GM21381 (cell line): ENCODE measurements at regions not wholly inside any gene's neighbourhood (a gene's known extent, or its start where the extent isn't known, plus 50 kb on each side); places are given as distances from the start of the nearest gene placed in this dataset.
A peak's percentile ranks its signal among the peaks of the same experiment; 100 is the strongest.
"Not testable (repeated sequence)": the region's sequence is repeated elsewhere in the genome, so short reads cannot be mapped to it uniquely, and the experiment has no call there.

Source experiments
- ATAC-seq: cut with Tn5 transposase; IDR thresholded peaks from one replicate; pipeline ENCODE4 v1.9.1; 2021; ENCODE audit warnings: mild to moderate bottlenecking, moderate library complexity; ENCODE audit not compliant: unreplicated experiment

DNA sequence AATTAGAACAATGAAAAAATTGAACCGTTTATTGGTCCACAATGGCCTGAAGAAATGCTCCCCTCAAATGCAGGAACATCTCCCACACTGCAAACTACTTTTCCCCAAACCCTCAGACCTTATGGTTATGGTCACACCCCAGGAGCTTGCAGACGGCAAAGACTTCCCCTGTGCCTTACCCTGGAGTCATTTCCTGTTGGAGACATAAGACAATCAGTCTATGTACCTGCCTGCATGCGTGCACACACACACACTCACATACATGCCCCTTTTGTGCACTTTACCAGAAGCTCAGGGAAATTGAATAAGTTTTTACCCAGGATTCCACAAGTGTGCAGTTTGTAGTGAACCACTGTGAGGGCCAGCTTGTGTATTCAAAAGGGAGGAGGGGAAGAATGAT lies 281.9 kb upstream of the CELF4 start:
- no peak for ATAC-seq

GRCh38 chr18:37846996-37847395 lies 281.4 kb upstream of the CELF4 start:
- no peak for ATAC-seq

DNA sequence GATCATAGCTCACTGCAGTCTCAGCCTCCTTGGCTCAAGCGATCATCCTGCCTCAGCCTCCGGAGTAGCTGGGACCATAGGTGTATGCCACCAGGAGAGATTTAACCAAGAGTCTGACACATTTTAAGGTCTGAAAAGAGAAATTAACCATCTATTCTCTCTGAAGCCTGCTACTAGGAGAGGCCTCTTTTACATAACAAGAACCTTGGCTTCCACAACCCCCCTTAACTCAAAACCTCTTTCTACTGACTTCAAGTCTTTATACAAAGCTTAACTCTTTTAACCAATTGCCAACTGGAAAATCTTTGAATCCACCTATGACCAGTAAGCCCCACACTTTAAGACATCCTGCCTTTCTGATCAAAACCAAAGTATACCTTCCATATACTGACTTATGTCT lies 279.9 kb upstream of the CELF4 start:
- ATAC-seq: no peak

DNA sequence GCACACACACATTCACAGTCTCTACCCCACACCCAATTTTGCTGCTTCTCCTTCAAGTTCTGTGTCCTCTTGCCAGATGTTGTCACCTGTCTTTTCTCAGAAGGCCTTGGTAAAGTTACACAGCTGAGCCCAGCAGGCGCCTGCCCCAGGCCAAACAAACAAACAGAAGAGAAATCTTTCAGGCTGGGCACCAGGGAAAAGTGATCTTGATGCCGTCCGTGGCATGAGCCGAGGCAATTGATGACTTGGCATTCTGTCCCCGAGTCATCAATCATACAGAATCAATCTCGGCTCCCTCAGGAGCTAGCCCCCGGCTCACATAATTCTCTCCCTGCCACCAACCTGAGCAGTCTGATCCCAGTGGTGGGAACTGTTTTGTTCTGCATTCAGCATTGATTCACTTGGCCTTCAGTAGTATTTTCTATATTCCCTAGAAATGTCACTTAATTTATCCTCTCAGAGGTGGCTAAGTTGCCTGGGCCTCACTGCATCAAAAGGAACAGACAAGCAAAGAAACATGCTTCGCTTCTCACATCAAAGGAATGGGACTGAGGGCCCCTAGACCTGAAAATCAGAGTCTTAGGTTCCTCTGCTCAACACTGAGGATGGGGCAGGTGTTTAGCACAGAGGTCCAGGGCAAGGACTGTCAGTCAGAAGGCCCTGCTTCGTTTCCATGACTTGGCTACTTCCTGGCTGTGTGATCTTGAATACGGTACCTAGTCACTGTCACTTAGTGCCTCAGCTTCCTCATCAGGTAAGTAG lies 278.8 kb upstream of the CELF4 start:
- ATAC-seq: no peak

- ATAC-seq: no peak
Observed at GRCh38 chr18:37838083-37838482, 272.5 kb upstream of the CELF4 start.

GRCh38 chr18:37836071-37836970 lies 270.7 kb upstream of the CELF4 start:
- no peak for ATAC-seq

GRCh38 chr18:37832010-37832695 lies 266.6 kb upstream of the CELF4 start:
- ATAC-seq: not testable (repeated sequence)

GRCh38 chr18:37812961-37813360 lies 247.4 kb upstream of the CELF4 start:
- ATAC-seq: no peak

- ATAC-seq: no peak
Observed at GRCh38 chr18:37805773-37806404, 240.3 kb upstream of the CELF4 start.

DNA sequence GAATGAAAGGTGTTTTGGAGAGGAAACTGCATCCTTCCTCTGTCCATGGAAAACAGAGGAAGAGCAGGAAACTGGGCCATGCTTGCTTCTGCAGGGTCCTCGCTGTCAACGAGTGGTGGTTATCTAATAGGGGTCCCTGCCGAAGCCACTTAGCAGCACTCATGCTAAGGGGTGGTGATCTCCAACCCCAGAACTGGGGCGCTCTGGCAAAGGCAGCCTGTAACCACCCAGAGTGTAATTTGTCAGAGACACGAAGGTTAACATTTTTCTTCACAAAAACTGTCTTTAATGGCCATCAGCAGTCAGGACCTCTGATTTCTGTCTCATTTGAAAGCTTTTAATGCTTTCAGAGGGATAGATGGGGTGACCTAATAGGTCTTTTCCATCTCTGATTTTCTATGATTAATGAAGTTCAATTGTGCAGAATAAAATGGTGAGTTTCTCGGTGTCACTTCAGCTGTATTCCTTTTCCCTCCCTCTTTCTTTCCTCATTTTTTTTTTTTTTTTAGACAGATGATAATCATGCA lies 231.3 kb upstream of the CELF4 start:
- no peak for ATAC-seq

DNA sequence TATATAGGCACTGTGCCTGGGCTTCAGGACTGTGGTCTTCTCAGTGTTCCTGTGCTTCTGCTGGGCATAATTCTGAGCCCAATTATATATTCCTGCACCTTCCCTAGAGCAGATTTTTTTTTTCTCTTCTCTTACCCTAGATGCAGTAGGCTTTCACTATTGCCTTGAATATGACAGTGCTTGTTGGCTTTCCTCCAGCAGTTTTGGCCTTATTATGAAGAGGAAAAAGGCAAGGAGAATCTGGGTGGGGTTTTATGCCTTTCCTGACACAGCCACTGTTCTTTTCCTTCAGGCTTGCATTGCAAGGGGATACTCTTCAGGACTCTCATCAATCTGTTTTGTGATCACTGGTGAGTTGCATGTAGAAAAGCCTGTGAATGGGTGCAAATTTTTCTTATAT lies 221.9 kb upstream of the CELF4 start:
- ATAC-seq: no peak

DNA sequence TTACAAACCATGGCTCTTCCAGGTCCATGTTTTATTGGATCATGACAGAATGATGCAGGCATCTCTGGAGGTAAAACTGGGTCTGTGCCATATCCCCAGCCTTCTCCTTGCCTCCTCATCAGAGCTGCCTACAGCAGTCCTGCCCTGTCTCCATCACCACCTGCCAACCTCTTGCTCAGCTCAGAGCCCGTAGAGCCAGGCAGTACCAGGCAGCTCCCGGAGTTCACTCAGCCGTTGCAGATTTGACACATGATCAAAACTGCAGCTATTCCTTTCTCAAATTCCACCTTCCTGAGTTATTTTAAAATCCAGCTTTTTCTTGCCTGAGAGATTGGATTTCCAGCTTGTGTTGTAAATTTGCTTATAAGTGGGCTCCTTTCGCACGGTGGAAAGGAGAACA lies 218.2 kb upstream of the CELF4 start:
- ATAC-seq: no peak

- no peak for ATAC-seq
Observed at GRCh38 chr18:37779220-37779619, 213.6 kb upstream of the CELF4 start.

DNA sequence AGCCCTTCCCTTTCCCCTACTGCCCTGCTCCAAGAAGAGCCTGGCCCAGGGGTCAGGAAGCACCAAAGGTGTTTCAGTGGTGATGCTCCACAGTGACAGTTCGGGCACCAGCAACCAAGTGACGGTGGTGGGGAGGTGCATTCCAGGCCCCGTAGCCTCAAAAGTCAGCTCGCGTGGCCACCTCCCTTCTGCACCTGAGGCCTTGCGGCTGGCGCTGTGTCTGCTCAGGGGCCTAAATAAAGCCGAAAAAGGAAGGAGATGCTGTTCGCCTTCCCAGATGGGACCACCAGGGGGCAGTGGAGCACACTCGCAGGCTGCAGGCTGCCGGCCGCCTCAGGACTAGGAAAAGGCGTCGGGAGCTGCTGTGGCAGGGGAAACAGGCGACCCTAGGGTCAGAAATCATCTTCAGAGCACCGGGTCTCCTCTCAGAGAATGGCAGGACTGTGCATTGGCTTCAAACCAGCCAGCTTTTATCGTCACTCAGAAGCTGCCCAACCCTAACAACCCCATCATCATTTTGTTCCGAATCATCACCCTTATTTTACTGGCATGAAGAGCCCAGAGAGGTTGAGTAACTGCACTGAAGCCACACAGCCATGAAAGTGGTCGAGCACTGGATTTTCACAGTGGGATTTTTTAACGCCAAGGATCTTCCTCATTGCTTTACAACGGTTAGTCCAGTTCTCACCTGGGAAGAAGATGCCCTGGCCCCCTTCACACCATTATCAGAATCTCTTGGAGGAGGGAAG lies 213.0 kb upstream of the CELF4 start:
- ATAC-seq: peak; percentile 60

DNA sequence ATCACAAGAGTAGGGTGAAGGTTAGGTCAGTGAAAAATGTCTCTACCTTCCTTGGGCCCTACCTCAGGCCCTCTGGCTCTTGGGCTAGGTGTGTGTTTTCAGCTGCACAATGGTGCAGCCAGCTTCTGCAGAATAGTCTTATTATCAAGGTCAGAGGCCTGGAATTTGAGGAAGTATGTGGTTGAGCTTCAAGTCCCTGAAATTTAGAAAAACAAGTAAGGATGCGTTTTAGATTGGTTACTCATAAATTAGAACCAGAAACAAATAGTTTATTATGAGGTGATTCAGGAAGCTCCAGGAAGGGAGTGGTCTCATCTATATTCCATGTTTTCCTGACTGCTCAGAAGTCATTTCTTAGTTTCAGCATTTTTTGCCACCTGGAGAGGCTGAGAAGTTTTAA lies 204.2 kb upstream of the CELF4 start:
- no peak for ATAC-seq

DNA sequence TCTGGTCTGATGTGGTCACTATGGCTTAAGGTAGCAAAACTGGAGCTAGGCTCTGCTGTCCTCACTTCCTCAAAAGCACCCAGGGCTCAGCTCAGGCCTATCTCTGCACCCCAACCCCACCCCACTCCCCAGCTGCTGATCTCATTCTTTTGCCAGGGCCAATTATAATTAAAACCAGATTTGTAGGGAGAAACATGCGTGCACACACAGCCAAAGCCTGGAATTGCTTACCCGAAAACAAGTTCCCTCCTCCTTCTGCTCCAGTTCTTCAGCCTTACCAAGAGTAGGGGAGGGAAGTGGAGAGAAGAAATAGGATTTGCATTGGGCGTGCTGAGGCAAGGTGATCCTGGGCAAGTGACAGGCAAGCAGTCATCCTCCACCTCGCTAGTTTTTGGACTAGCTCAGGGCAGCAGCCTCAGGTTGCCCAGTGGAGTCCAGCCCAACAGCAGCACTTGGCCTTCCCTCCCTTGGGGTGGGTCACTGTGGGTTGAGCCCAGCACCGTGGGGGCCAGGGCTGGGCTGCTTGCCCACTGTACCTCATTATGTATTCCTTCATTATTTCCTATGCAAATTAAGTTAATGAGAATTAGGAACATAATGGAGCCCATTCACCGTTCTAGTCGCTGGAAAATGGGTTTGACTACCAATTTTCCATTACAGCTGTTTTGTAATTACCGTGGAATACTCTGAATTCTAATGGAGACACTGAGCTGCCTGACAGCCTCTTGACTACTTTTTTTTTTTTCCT lies 199.1 kb upstream of the CELF4 start:
- ATAC-seq: no peak

DNA sequence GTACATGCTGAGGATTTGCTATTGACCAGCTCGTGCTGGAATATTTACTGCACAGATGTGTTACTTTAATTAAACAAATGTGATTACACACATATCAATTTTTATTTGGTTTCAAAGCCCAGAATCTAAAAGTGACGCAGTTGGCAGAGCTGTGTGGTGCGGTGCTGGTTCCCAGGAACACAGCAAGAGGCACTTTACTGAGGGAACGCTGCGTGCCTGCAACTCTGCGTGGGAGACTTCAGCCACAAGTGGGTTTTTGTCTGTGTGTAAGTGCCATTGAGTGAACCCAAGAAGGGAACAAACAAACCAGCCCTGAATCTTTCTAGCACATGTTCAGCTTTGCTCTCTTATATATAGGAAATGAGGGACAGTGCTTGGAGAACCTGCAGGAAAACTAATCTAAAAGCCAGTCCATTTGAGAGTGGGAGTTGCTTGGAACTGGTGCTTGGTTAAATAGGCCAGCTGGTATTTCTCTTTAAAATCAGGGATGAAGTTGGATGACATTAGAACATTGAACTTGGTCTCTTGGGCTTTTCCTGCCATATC lies 196.6 kb upstream of the CELF4 start:
- no peak for ATAC-seq

GRCh38 chr18:37754141-37754540 lies 188.5 kb upstream of the CELF4 start:
- ATAC-seq: no peak

DNA sequence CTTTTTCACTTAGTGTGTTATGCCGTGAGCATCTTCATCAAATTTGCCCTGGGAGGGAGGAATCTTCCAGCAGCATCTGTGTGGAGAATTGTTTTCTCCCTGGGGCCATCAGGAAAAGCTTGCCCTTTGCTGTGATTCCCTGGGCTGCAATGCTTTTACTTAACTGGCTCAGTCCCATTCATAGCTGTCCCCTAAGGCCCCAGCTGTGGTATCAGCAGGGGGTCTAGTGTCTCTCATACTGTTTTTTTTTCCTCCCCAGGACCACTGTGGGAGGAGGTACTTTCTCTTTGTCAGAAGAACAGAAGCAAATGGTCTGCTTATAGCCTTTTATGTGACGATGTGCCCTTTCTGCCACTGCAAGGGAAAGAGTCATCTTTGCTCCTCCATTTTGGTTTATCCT lies 176.8 kb upstream of the CELF4 start:
- no peak for ATAC-seq
